PFSK-1 (cell line): ENCODE measurements at regions not wholly inside any gene's neighbourhood (a gene's known extent, or its start where the extent isn't known, plus 50 kb on each side); places are given as distances from the start of the nearest gene placed in this dataset.

Experiments used
- POLR2AphosphoS5 ChIP-seq: IDR thresholded peaks from 2 replicates; pipeline ENCODE4 v1.6.1; 2012; ENCODE audit warnings: low read depth, mild to moderate bottlenecking, control low read depth, low read length, moderate library complexity
- REST ChIP-seq, 2 experiments: IDR thresholded peaks; 2 replicates each; pipeline versions ENCODE4 v1.6.1 to v1.8.0; 2011 to 2012; ENCODE audit warnings: low read depth in 2 of 2, low read length in 2 of 2, control low read depth in 1 of 2, inconsistent platforms in 1 of 2, mild to moderate bottlenecking in 1 of 2, moderate library complexity in 1 of 2; ENCODE audit not compliant: insufficient read depth in 1 of 2
- TAF1 ChIP-seq: IDR thresholded peaks from 2 replicates; pipeline ENCODE4 v1.6.1; 2012; ENCODE audit warnings: low read length, control low read depth, borderline replicate concordance; ENCODE audit not compliant: insufficient read depth

GRCh38 chr3:124143047-124143446 is 151.1 kb upstream of the ROPN1 start:
- TF ChIP-seq TAF1 (no peak), REST (IDR thresholded peaks at IDR 0.05; ENCODE audit: insufficient read depth in 1 of 2, low read depth in 2 of 2, low read length in 2 of 2) (no peak), POLR2AphosphoS5 (no peak)
